Sigmoid colon (tissue), 3 donors: ENCODE measurements at regions not wholly inside any gene's neighbourhood (a gene's known extent, or its start where the extent isn't known, plus 50 kb on each side); places are given as distances from the start of the nearest gene placed in this dataset.

Experiments
- POLR2A ChIP-seq, 2 donors: fragments of 450-650 bp; IDR thresholded peaks; one replicate each; pipeline ENCODE4 v1.6.1; 2016; ENCODE audit warnings: antibody characterized with exemption in 2 of 2, mild to moderate bottlenecking in 2 of 2, moderate library complexity in 2 of 2
- TF ChIP-seq, protein P1 (sequence below), 4 experiments: fragments of 450-650 bp in 3 of 4; fragments of 200-600 bp in 1 of 4; IDR thresholded peaks; one replicate each; pipeline ENCODE4 v1.5.1; 2016 to 2019; ENCODE audit warnings: antibody characterized with exemption in 4 of 4, mild to moderate bottlenecking in 3 of 4, moderate library complexity in 2 of 4

DNA sequence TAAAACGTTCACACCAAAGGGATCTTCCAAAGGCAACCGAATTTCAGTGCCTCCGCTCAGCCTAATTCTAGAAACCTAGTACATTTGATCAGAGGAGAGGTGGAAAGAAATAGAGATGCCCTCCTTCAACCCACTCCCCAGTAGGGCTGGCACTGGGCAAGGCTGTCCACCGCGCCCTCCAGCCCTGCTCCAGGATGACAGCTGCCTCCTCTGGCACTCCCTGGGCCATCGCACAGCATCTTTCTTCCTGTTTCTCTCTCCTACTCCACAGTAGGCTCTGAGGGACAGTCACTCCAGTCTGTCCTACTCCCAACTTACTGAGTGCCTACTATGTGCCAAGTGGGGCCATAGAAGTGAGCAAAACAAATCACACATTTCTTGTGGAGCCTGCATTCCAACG, 226.2 kb downstream of the SKIDA1 start:
- no peak for TF ChIP-seq POLR2A (IDR thresholded peaks at IDR 0.05)
- TF ChIP-seq, protein P1, sequence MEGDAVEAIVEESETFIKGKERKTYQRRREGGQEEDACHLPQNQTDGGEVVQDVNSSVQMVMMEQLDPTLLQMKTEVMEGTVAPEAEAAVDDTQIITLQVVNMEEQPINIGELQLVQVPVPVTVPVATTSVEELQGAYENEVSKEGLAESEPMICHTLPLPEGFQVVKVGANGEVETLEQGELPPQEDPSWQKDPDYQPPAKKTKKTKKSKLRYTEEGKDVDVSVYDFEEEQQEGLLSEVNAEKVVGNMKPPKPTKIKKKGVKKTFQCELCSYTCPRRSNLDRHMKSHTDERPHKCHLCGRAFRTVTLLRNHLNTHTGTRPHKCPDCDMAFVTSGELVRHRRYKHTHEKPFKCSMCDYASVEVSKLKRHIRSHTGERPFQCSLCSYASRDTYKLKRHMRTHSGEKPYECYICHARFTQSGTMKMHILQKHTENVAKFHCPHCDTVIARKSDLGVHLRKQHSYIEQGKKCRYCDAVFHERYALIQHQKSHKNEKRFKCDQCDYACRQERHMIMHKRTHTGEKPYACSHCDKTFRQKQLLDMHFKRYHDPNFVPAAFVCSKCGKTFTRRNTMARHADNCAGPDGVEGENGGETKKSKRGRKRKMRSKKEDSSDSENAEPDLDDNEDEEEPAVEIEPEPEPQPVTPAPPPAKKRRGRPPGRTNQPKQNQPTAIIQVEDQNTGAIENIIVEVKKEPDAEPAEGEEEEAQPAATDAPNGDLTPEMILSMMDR (IDR thresholded peaks at IDR 0.05): no peak
